Hematopoietic multipotent progenitor cell (in vitro differentiated cells): ENCODE measurements at regions not wholly inside any gene's neighbourhood (a gene's known extent, or its start where the extent isn't known, plus 50 kb on each side); places are given as distances from the start of the nearest gene placed in this dataset.
"Not testable (repeated sequence)": the region's sequence is repeated elsewhere in the genome, so short reads cannot be mapped to it uniquely, and the experiment has no call there.

Source experiments
- DNase-seq, 3 donors: peaks; one replicate each; pipeline ENCODE4 v3.0.0-alpha.2; 2011 to 2015; ENCODE audit warnings: low read depth in 2 of 3, low spot score in 2 of 3

- no peak for DNase-seq
Observed at GRCh38 chr2:16378031-16378430, 287.6 kb downstream of the CYRIA start.

GRCh38 chr2:16375981-16376380 is 289.7 kb downstream of the CYRIA start:
- DNase-seq, result no peak

GRCh38 chr2:16375351-16375750 is 290.3 kb downstream of the CYRIA start:
- DNase-seq, result no peak

- DNase-seq, result no peak
Observed at GRCh38 chr2:16374671-16375070, 291.0 kb downstream of the CYRIA start.

GRCh38 chr2:16373341-16373740 is 292.3 kb downstream of the CYRIA start:
- DNase-seq, result no peak

GRCh38 chr2:16371751-16372150 is 293.9 kb downstream of the CYRIA start:
- DNase-seq, result no peak

GRCh38 chr2:16368951-16369350 is 296.7 kb downstream of the CYRIA start:
- no peak for DNase-seq

- no peak for DNase-seq
Observed at GRCh38 chr2:16368328-16368727, 297.3 kb downstream of the CYRIA start.

GRCh38 chr2:16365366-16365765 is 300.3 kb downstream of the CYRIA start:
- no peak for DNase-seq

- no peak for DNase-seq
Observed at GRCh38 chr2:16363581-16363980, 302.1 kb downstream of the CYRIA start.

GRCh38 chr2:16362611-16363010 is 303.0 kb downstream of the CYRIA start:
- no peak for DNase-seq

GRCh38 chr2:16361261-16361995 is 304.2 kb downstream of the CYRIA start:
- DNase-seq, result no peak

- no peak for DNase-seq
Observed at GRCh38 chr2:16359961-16360360, 305.7 kb downstream of the CYRIA start.

GRCh38 chr2:16357188-16357587 is 308.4 kb downstream of the CYRIA start:
- peak in 1 of 3 donors; percentile 23 for DNase-seq

GRCh38 chr2:16351541-16351940 is 314.1 kb downstream of the CYRIA start:
- no peak for DNase-seq

GRCh38 chr2:16351137-16351536 is 314.5 kb downstream of the CYRIA start:
- no peak for DNase-seq

- no peak for DNase-seq
Observed at GRCh38 chr2:16350211-16350610, 315.4 kb downstream of the CYRIA start.

- DNase-seq, result no peak
Observed at GRCh38 chr2:16349811-16350210, 315.8 kb downstream of the CYRIA start.

- DNase-seq, result no peak
Observed at GRCh38 chr2:16348821-16349515, 316.7 kb downstream of the CYRIA start.

- no peak for DNase-seq
Observed at GRCh38 chr2:16346671-16347070, 319.0 kb downstream of the CYRIA start.

GRCh38 chr2:16345231-16345630 is 320.4 kb downstream of the CYRIA start:
- not testable (repeated sequence) for DNase-seq

GRCh38 chr2:16339206-16339605 is 326.4 kb downstream of the CYRIA start:
- peak in 1 of 3 donors; percentile 29 for DNase-seq
